GM20000 (cell line): ENCODE measurements at regions not wholly inside any gene's neighbourhood (a gene's known extent, or its start where the extent isn't known, plus 50 kb on each side); places are given as distances from the start of the nearest gene placed in this dataset.

ENCODE experiments used
- DNase-seq: peaks from one replicate; pipeline ENCODE4 v3.0.0; 2012; ENCODE audit warnings: low spot score
- CTCF ChIP-seq: IDR thresholded peaks from 2 replicates; pipeline ENCODE4 v1.5.1; 2012; ENCODE audit warnings: mild to moderate bottlenecking, control low read depth; ENCODE audit errors: extremely low read depth, missing control alignments

- DNase-seq, result no peak
- TF ChIP-seq CTCF, result no peak
These were observed 399.3 kb downstream of the PTPRC start for GRCh38 chr1:199038156-199038555.

GRCh38 chr1:199040076-199040905, 401.5 kb downstream of the PTPRC start:
- DNase-seq, result no peak
- no peak for TF ChIP-seq CTCF

DNA sequence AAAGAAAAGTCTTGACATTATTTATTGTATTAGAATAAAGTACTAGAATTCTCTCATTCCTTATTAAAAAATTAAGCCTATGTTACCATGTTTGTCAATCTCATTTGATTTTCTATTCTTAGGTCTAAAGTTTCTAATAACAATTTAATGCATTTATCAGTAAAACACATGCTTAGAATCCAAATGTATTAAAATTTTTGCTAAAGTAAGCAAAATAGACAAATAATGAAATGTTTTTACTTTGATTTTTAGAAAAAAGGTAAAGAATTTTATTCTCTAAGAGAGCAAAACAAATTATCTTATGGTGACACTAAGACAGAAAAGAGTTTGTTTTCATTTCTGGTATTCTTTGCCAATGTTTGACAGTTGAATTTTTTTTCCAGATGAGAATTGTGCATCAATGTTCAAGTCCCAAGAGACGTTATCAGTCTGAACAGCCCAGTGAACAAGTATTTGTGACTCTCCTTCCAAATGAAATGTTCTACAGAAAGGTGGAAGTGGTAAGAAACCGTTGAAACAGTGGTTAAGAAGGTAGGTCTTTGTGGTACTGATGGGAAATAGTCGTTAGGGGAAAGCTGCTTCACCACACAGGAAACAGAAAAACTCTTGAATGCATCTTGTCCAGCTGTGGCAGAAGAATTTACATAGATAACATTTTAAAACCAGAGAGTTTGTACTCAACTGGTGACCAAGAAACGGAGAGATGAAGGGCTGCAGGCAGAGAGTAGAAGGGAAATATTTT, 402.5 kb downstream of the PTPRC start:
- peak; percentile 54 for DNase-seq
- TF ChIP-seq CTCF, result no peak

DNA sequence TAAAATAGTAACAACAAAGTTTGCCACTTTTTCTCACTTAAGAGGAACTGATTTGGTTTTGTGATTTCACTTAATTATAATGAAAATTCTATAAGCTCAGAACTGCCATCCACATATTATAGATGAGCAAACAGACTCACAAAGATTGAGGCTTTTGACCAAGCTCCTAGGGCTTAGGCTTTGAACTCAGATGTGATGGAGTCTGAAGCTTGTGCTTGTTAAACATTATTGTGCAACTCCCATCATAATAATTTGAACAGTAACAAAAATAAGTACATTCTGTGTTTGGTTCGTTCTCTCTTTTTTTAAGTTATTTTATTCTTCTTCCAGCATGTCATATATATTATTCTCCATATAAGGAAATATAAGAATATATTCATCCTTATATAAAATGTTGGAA, 403.4 kb downstream of the PTPRC start:
- TF ChIP-seq CTCF, result no peak
- no peak for DNase-seq

DNA sequence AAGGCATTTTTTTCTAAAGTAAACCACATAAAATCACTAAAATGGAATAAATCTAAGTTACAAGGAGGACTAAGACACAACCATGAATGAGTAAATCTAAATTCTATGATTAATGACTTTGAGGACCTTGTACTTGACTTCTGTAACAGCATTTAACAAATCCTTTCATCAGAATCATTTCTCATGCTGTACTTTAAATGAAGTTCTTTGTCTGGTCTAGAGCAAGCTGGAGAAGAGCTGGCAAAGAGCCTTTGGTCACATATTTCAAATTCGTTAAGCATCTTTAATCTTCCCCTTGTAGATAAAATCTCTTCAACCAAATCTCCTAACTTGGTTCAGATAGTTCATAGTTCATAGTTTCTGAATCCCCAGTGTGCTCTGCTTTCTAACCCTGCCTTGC, 405.4 kb downstream of the PTPRC start:
- DNase-seq, result no peak
- no peak for TF ChIP-seq CTCF

DNA sequence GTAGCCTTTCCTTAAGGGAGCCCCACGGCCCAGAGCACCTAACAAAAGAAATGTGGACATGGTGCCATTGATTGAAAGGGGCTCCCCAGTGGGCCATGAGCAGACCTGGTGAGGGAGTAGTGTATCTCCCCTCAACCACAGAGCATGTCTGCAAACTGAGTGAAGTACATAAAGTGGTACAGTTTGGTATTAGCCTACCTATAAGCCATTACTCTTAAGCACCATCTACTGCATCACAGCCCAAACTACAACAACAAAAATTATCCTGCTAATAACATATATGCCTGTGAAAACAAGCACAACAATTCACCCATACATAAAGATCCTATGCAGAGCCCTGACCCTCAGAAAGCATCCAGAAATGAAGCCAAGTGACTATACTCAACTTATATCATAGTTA, 407.8 kb downstream of the PTPRC start:
- no peak for TF ChIP-seq CTCF
- no peak for DNase-seq

DNA sequence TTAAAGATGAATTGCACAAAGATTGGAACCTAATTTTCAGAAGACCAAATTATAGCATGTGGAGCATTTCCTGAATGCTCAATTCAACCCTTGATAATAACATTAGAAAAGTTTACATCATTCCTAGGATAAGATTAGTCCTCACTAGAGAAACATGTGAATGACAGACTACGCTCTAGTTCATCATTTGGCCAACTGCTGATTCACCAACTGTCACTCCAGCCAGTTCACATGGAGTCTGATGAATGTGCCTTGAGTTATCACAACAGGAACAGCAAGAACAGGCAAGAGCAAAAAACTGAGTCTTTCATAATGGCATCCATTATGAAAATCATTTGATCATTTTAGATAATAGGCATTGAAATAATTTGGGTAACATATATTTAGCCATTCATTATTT, 415.9 kb downstream of the PTPRC start:
- no peak for DNase-seq
- no peak for TF ChIP-seq CTCF
